HEK293 (cell line): ENCODE measurements at regions not wholly inside any gene's neighbourhood (a gene's known extent, or its start where the extent isn't known, plus 50 kb on each side); places are given as distances from the start of the nearest gene placed in this dataset.

Experiments used
- CTCF ChIA-PET: fragments of 350-600 bp; formaldehyde crosslinking; extraction: SDS; loops from one replicate; lab custom pipeline; 2021; ENCODE audit warnings: antibody characterized with exemption; lab: Yijun Ruan, JAX
- POLR2A ChIA-PET: fragments of 300-600 bp; formaldehyde crosslinking; extraction: SDS; loops from one replicate; lab custom pipeline; 2020; ENCODE audit warnings: antibody characterized with exemption, inconsistent platforms; lab: Yijun Ruan, JAX
- H3K27ac ChIP-seq: fragments of 200-500 bp; sonication (Bioruptor generic); 2 replicates; pipeline ENCODE4 v1.5.1; 2014; ENCODE audit warnings: low read depth, low read length, control low read depth, inconsistent platforms; ENCODE audit errors: extremely low read depth
- H3K36me3 ChIP-seq, 2 experiments: fragments of 200-500 bp in 1 of 2; sonication (Bioruptor generic) in 1 of 2; 1 replicate in 1 of 2; 2 replicates in 1 of 2; pipeline ENCODE4 v1.5.1; 2014 to 2017; ENCODE audit warnings: inconsistent platforms in 2 of 2, low read length in 2 of 2; ENCODE audit not compliant: control insufficient read depth in 2 of 2, insufficient read depth in 1 of 2
- H3K4me1 ChIP-seq: fragments of 200-500 bp; sonication (Bioruptor generic); 2 replicates; pipeline ENCODE4 v1.5.1; 2014; ENCODE audit warnings: mild to moderate bottlenecking, low read length, inconsistent platforms; ENCODE audit not compliant: control insufficient read depth, insufficient read depth
- H3K4me3 ChIP-seq: 2 replicates; pipeline ENCODE4 v1.5.1; 2011; ENCODE audit warnings: low read depth, mild to moderate bottlenecking, control low read depth, low read length, moderate library complexity
- H3K9me3 ChIP-seq: fragments of 200-500 bp; sonication (Bioruptor generic); 2 replicates; pipeline ENCODE4 v1.5.1; 2014; ENCODE audit warnings: low read depth, low read length, inconsistent platforms; ENCODE audit not compliant: control insufficient read depth, insufficient read depth
- EGR2 ChIP-seq: fragments of 450-650 bp; formaldehyde crosslinking; IDR thresholded peaks from 2 replicates; pipeline ENCODE4 v1.5.1; 2016; ENCODE audit warnings: low read depth, missing biosample characterization, missing genetic modification characterization
- GLIS1 ChIP-seq: fragments of 450-650 bp; formaldehyde crosslinking; IDR thresholded peaks from 2 replicates; pipeline ENCODE4 v1.5.1; 2016; ENCODE audit warnings: missing biosample characterization, missing genetic modification characterization
- PRDM10 ChIP-seq: fragments of 450-650 bp; formaldehyde crosslinking; IDR thresholded peaks from 2 replicates; pipeline ENCODE4 v1.5.1; 2016; ENCODE audit warnings: missing biosample characterization, missing genetic modification characterization
- RBAK ChIP-seq: fragments of 450-650 bp; formaldehyde crosslinking; IDR thresholded peaks from 2 replicates; pipeline ENCODE4 v1.5.1; 2016; ENCODE audit warnings: missing biosample characterization, missing genetic modification characterization
- SETDB1 ChIP-seq: IDR thresholded peaks from one replicate; pipeline ENCODE4 v1.6.1; 2017; ENCODE audit warnings: mild to moderate bottlenecking, low read length, moderate library complexity, mixed read lengths; ENCODE audit not compliant: insufficient read length
- TSHZ1 ChIP-seq: fragments of 450-650 bp; formaldehyde crosslinking; IDR thresholded peaks from 2 replicates; pipeline ENCODE4 v1.5.1; 2016; ENCODE audit warnings: missing biosample characterization, missing genetic modification characterization, borderline replicate concordance
- ZNF341 ChIP-seq: fragments of 450-650 bp; formaldehyde crosslinking; IDR thresholded peaks from 2 replicates; pipeline ENCODE4; 2016; ENCODE audit warnings: low read depth, missing biosample characterization, missing genetic modification characterization
- ZNF354C ChIP-seq: fragments of 450-650 bp; formaldehyde crosslinking; IDR thresholded peaks from 2 replicates; pipeline ENCODE4 v1.5.1; 2016; ENCODE audit warnings: missing biosample characterization, missing genetic modification characterization, low read depth, borderline replicate concordance
- ZNF404 ChIP-seq: fragments of 450-650 bp; formaldehyde crosslinking; IDR thresholded peaks from 2 replicates; pipeline ENCODE4 v1.5.1; 2017; ENCODE audit warnings: missing biosample characterization, missing genetic modification characterization
- ZNF416 ChIP-seq: fragments of 450-650 bp; formaldehyde crosslinking; IDR thresholded peaks from 2 replicates; pipeline ENCODE4 v1.5.1; 2016; ENCODE audit warnings: missing biosample characterization, missing genetic modification characterization
- ZNF549 ChIP-seq: fragments of 450-650 bp; IDR thresholded peaks from 2 replicates; pipeline ENCODE4 v1.5.1; 2018; ENCODE audit warnings: missing biosample characterization, missing genetic modification characterization, mild to moderate bottlenecking, inconsistent platforms, moderate library complexity
- ZNF558 ChIP-seq: fragments of 450-650 bp; formaldehyde crosslinking; IDR thresholded peaks from 2 replicates; pipeline ENCODE4 v1.5.1; 2016; ENCODE audit warnings: missing biosample characterization, missing genetic modification characterization
- ZNF560 ChIP-seq: fragments of 450-650 bp; formaldehyde crosslinking; IDR thresholded peaks from 2 replicates; pipeline ENCODE4 v1.5.1; 2017; ENCODE audit warnings: missing biosample characterization, missing genetic modification characterization, borderline replicate concordance
- ZNF585B ChIP-seq: fragments of 450-650 bp; formaldehyde crosslinking; IDR thresholded peaks from 2 replicates; pipeline ENCODE4 v1.5.1; 2016; ENCODE audit warnings: missing biosample characterization, missing genetic modification characterization
- ZNF623 ChIP-seq: fragments of 450-650 bp; formaldehyde crosslinking; IDR thresholded peaks from 2 replicates; pipeline ENCODE4 v1.5.1; 2016; ENCODE audit warnings: missing biosample characterization, missing genetic modification characterization
- ZNF660 ChIP-seq: fragments of 450-650 bp; IDR thresholded peaks from 2 replicates; pipeline ENCODE4 v1.5.1; 2018; ENCODE audit warnings: missing biosample characterization, mild to moderate bottlenecking, missing genetic modification characterization
- ZNF776 ChIP-seq: fragments of 450-650 bp; formaldehyde crosslinking; IDR thresholded peaks from 2 replicates; pipeline ENCODE4 v1.5.0; 2017; ENCODE audit warnings: missing biosample characterization, missing genetic modification characterization, borderline replicate concordance
- ZXDB ChIP-seq: fragments of 450-650 bp; formaldehyde crosslinking; IDR thresholded peaks from 2 replicates; pipeline ENCODE4 v1.5.1; 2016; ENCODE audit warnings: missing biosample characterization, missing genetic modification characterization

DNA sequence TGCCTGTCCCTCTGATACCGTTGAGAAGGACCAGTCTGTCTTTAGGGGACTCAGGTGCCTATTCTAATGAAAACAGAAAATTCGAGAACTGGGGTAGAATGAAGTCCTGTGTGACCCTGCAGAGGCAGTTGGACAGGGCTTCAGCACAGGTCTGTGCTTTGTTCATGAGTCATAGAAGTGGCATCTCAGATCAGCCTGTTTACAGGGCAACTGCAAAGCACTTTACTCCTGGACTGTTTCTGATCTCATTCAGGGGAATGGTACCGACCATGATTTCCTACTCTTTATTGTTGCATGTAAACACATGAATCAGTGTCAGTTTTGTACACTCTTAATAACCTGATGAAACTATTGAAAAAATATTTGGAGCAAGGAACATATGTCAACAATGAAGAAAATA lies 1517.0 kb downstream of the AACS start:
- no peak overlapping the region for H3K27ac ChIP-seq
- POLR2A ChIA-PET: no interaction called here
- no peaks in the 10 kb centered on the region for H3K4me1 ChIP-seq
- no peak overlapping the region for H3K4me3 ChIP-seq
- TF ChIP-seq ZNF776 (tag by site-specific recombination) (no peak), TSHZ1 (tag by site-specific recombination) (no peak), ZNF404 (tag by site-specific recombination) (no peak), SETDB1 (no peak), ZNF660 (tag by site-specific recombination) (no peak), ZNF416 (tag by site-specific recombination) (no peak), ZNF341 (no peak), ZNF549 (no peak), RBAK (tag by site-specific recombination) (no peak), ZNF623 (tag by site-specific recombination) (no peak), ZNF585B (tag by site-specific recombination) (no peak), PRDM10 (tag by site-specific recombination) (no peak), ZXDB (tag by site-specific recombination) (no peak), ZNF354C (no peak), EGR2 (tag by site-specific recombination) (no peak)
- CTCF ChIA-PET: no interaction called here
- H3K9me3 ChIP-seq: no peaks in the 10 kb centered on the region
- H3K36me3 ChIP-seq: no peaks in the 10 kb centered on the region

- no peaks in the 10 kb centered on the region for H3K36me3 ChIP-seq
- TF ChIP-seq ZNF558: no peak
- TF ChIP-seq ZNF560 (tag by site-specific recombination): no peak
- TF ChIP-seq GLIS1 (tag by site-specific recombination): no peak
- TF ChIP-seq, all 188 proteins: peak for 0
- Histone ChIP-seq H3K9me3 (no peaks in the 10 kb centered on the region), H3K27ac (no peak overlapping the region), H3K4me3 (no peak overlapping the region), H3K4me1 (no peaks in the 10 kb centered on the region)
- ChIA-PET POLR2A (no interaction called here), CTCF (interaction anchor here (0.8 kb wide), 1 partner anchor 519 kb away, joined by 4 read pairs; no protein-coding TSS in a partner anchor)
Observed at GRCh38 chr12:126588586-126589249, 1523.5 kb downstream of the AACS start.
